Suppressor macrophage (primary cell): ENCODE measurements at regions not wholly inside any gene's neighbourhood (a gene's known extent, or its start where the extent isn't known, plus 50 kb on each side); places are given as distances from the start of the nearest gene placed in this dataset.
"Not testable (repeated sequence)": the region's sequence is repeated elsewhere in the genome, so short reads cannot be mapped to it uniquely, and the experiment has no call there.

Source experiments
- DNase-seq, 4 experiments: peaks; one replicate each; pipeline ENCODE4 v3.0.0-alpha.2; 2020 to 2022

GRCh38 chr18:66136039-66136438, 385.2 kb downstream of the CDH7 start:
- DNase-seq, result no peak

GRCh38 chr18:66129248-66129647, 378.4 kb downstream of the CDH7 start:
- no peak for DNase-seq

- DNase-seq, result no peak
Observed at GRCh38 chr18:66126266-66126665, 375.5 kb downstream of the CDH7 start.

GRCh38 chr18:66124394-66124793, 373.6 kb downstream of the CDH7 start:
- no peak for DNase-seq

- no peak for DNase-seq
Observed at GRCh38 chr18:66119347-66119746, 368.5 kb downstream of the CDH7 start.

GRCh38 chr18:66111018-66111417, 360.2 kb downstream of the CDH7 start:
- no peak for DNase-seq

GRCh38 chr18:66110607-66111006, 359.8 kb downstream of the CDH7 start:
- no peak for DNase-seq

- DNase-seq, result no peak
Observed at GRCh38 chr18:66109981-66110380, 359.2 kb downstream of the CDH7 start.

- no peak for DNase-seq
Observed at GRCh38 chr18:66107546-66107945, 356.7 kb downstream of the CDH7 start.

- DNase-seq, result no peak
Observed at GRCh38 chr18:66105016-66105415, 354.2 kb downstream of the CDH7 start.

GRCh38 chr18:66103550-66103949, 352.7 kb downstream of the CDH7 start:
- DNase-seq, result no peak

GRCh38 chr18:66083078-66083477, 332.3 kb downstream of the CDH7 start:
- no peak for DNase-seq

GRCh38 chr18:66078925-66079800, 328.4 kb downstream of the CDH7 start:
- no peak for DNase-seq

GRCh38 chr18:66077066-66077465, 326.3 kb downstream of the CDH7 start:
- DNase-seq, result no peak

GRCh38 chr18:66066191-66066590, 315.4 kb downstream of the CDH7 start:
- no peak for DNase-seq

- DNase-seq, result no peak
Observed at GRCh38 chr18:66048406-66048805, 297.6 kb downstream of the CDH7 start.

GRCh38 chr18:66046032-66046602, 295.3 kb downstream of the CDH7 start:
- no peak for DNase-seq

- no peak for DNase-seq
Observed at GRCh38 chr18:66043009-66043408, 292.2 kb downstream of the CDH7 start.

- DNase-seq, result no peak
Observed at GRCh38 chr18:66013969-66014368, 263.2 kb downstream of the CDH7 start.

- no peak for DNase-seq
Observed at GRCh38 chr18:66011916-66012315, 261.1 kb downstream of the CDH7 start.

GRCh38 chr18:66005831-66006588, 255.2 kb downstream of the CDH7 start:
- DNase-seq, result no peak

- not testable (repeated sequence) for DNase-seq
Observed at GRCh38 chr18:65998971-65999700, 248.3 kb downstream of the CDH7 start.

GRCh38 chr18:65995206-65995605, 244.4 kb downstream of the CDH7 start:
- DNase-seq, result no peak
